Panc1 (cell line): ENCODE measurements at regions not wholly inside any gene's neighbourhood (a gene's known extent, or its start where the extent isn't known, plus 50 kb on each side); places are given as distances from the start of the nearest gene placed in this dataset.

ENCODE experiments used
- CTCF ChIP-seq: fragments of 450-650 bp; IDR thresholded peaks from 2 replicates; pipeline ENCODE4 v1.5.1; 2017; ENCODE audit warnings: mild to moderate bottlenecking
- POLR2AphosphoS5 ChIP-seq: IDR thresholded peaks from 2 replicates; pipeline ENCODE4 v1.6.1; 2012; ENCODE audit warnings: mild to moderate bottlenecking, low read depth, low read length, moderate library complexity
- TCF7L2 ChIP-seq: IDR thresholded peaks from 2 replicates; pipeline ENCODE4 v1.6.1; 2011; ENCODE audit warnings: mild to moderate bottlenecking, low read depth, low read length, inconsistent platforms

GRCh38 chr10:85362401-85362800 lies 1004.2 kb downstream of the GRID1 start:
- TF ChIP-seq CTCF (no peak), TCF7L2 (no peak), POLR2AphosphoS5 (no peak)
